GM19372 (cell line): ENCODE measurements at regions not wholly inside any gene's neighbourhood (a gene's known extent, or its start where the extent isn't known, plus 50 kb on each side); places are given as distances from the start of the nearest gene placed in this dataset.
"Not testable (repeated sequence)": the region's sequence is repeated elsewhere in the genome, so short reads cannot be mapped to it uniquely, and the experiment has no call there.

Source experiments
- ATAC-seq: cut with Tn5 transposase; IDR thresholded peaks from one replicate; pipeline ENCODE4 v1.9.1; 2021; ENCODE audit warnings: mild to moderate bottlenecking, low read depth, moderate library complexity; ENCODE audit not compliant: unreplicated experiment

GRCh38 chr2:35651688-35652323, 703.8 kb upstream of the CRIM1 start:
- no peak for ATAC-seq

DNA sequence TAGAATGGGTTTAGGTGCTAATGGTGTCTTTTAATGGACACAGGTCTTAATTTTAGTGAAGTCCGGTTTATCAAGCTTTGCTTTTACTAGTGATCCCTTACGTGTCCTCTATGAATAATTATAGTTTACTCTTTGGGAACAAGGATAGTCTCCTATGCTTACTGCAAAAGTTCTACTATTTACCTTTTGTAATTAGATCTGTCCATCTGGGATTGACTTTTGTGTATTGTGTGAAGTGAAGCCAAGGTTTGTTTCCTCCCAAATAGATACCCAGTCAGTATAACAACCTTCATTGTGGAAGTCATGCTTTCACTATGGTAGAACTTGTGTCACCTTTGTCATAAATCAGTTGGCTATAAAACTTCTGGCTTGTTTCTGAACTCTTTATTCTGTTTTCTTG, 740.9 kb upstream of the CRIM1 start:
- no peak for ATAC-seq

GRCh38 chr2:35606394-35606793, 749.2 kb upstream of the CRIM1 start:
- ATAC-seq, result no peak

GRCh38 chr2:35598310-35598709, 757.3 kb upstream of the CRIM1 start:
- no peak for ATAC-seq

GRCh38 chr2:35591886-35592285, 763.7 kb upstream of the CRIM1 start:
- ATAC-seq, result no peak

DNA sequence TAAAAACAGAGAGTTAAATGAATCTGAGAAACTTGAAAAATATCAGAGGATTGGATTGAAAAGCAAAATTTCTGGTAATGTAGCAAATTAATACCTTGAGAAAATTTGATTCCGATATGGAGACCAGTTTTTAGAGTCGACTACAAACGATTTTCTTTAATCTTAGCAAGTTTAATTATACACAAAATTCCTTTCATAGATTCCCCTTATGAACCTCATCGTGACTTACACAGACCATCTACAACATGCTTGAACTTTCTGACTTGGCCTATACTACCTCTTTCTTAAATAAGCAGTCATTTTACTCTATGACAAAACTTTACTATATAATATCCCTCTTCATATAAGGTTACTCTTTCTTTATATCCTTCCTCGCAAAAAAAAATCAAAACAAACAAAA, 769.6 kb upstream of the CRIM1 start:
- no peak for ATAC-seq

DNA sequence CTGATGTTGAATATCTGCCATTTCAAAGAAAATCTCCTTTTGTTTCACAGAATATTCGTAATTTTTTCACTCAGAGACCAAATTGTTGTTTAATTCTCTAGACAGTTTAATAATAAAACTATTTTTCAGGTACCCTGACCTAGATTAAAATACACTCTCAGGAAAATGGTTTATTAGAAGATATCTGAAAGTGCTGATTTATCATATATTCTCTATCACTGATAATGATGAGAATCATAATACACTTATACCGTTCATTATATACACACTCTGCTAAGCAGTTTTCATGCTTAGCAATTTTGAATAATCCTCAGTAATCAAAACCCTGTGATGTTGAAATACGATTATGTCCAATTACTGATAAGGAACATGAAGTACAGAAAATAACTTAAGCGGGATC, 772.9 kb upstream of the CRIM1 start:
- no peak for ATAC-seq

DNA sequence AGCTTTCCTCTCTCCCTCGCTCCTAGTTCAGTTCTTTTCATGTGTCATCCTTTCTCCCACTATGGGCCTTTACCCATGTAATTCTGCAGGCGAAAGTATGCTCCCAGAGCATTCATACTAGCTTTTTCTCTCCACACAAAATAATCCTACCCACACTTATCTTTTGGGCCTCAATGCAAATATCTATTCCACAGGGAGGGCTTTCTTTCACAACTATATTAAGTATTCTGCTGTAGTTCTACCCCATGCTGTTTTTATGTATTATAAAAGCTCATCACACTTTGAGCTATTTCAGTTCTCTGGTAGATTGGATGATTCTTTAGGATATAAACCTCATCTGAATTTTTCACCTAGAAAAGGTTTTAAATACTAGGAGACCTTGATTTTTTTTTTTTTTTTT, 774.6 kb upstream of the CRIM1 start:
- ATAC-seq, result no peak

DNA sequence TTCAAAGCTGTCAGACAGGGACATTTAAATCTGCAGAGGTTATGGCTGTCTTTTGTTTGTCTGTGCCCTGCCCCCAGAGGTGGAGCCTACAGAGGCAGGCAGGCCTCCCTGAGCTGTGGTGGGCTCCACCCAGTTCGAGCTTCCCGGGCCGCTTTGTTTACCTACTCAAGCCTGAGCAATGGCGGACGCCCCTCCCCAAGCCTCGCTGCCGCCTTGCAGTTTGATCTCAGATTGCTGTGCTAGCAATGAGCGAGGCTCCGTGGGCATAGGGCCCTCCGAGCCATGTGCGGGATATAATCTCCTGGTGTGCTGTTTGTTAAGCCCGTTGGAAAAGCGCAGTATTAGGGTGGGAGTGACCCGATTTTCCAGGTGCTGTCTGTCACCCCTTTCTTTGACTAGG, 787.0 kb upstream of the CRIM1 start:
- not testable (repeated sequence) for ATAC-seq

GRCh38 chr2:35562488-35562887, 793.1 kb upstream of the CRIM1 start:
- no peak for ATAC-seq

DNA sequence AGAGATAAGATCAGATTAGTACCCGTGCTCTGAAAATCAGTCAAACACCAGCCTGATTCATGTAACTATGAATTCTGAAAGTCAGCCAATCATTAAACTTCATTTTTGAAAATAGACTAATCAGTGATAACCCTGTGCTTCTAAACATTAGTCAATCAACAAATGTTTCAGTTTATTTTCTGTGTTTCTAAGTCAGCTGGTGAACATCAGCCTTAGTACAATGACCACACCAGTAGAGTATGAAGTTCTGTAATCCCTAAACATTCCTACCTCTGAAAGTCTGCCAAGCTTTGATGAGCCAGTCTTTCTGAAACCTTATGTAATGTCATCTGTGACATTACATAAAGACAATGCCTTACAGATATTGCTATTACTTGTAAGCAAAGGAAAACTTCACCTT, 807.4 kb upstream of the CRIM1 start:
- no peak for ATAC-seq

GRCh38 chr2:35545301-35545700, 810.3 kb upstream of the CRIM1 start:
- no peak for ATAC-seq

DNA sequence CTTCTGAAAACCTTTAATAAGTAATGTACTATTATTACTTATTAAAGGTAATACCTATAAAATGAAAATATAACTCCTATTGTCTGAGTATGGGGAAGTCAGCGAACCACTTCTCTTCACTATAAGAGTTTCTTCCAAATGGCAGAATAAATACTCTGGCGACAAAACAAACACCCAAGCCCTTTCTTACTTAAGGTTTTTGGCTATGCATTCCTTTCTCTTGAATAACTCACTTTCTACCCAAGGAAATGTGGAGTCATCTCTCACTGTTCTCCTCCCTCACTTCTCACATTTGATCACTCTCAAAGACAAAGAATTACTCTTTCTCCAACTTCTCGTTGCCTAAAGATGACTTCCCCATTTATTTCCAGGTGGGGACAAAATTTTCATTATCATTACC, 816.8 kb upstream of the CRIM1 start:
- ATAC-seq, result no peak

GRCh38 chr2:35530615-35531135, 824.9 kb upstream of the CRIM1 start:
- no peak for ATAC-seq

GRCh38 chr2:35526741-35527140, 828.8 kb upstream of the CRIM1 start:
- no peak for ATAC-seq

GRCh38 chr2:35522450-35522849, 833.1 kb upstream of the CRIM1 start:
- ATAC-seq, result no peak

GRCh38 chr2:35510636-35511035, 844.9 kb upstream of the CRIM1 start:
- no peak for ATAC-seq

DNA sequence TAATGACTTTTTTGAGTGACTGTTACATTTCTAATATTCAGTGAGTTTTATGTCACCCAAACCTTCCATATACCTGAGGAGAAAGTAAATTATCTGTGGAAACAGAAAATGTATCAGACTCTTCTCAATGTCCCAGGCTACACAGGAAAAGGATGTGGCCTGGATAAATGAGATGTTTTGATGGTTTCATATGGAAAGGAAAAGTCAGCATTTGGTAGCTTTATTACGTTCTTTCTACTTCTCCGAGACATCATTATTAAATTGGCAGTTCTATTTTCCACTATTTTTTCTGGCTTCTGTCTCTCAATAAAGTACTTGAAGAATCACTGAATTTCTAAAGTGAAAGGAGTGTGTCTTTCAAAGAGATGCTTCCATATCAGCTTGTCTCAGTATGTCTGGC, 847.0 kb upstream of the CRIM1 start:
- no peak for ATAC-seq

- no peak for ATAC-seq
These were observed 851.2 kb upstream of the CRIM1 start for GRCh38 chr2:35504419-35504818.

- no peak for ATAC-seq
These were observed 851.8 kb upstream of the CRIM1 start for GRCh38 chr2:35503738-35504199.

- no peak for ATAC-seq
These were observed 852.3 kb upstream of the CRIM1 start for GRCh38 chr2:35503311-35503710.

DNA sequence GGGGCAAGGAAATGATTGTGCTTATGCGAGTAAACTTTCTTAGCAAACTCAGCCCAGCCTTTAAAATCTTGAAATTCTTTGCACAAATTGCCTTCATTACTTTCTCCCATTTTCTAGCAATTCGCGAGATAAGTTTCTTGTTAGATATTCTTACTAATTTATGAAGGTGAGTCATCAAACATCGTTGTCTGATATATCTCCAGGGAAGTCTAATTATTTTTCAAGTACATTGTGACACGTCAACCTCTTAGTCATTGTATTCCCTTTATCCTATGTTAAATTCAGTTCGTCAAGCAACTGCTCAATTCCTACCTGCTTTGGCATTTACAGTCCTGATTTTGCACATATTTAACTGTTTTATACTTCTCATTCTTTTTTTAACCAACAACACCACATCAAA, 854.5 kb upstream of the CRIM1 start:
- no peak for ATAC-seq

DNA sequence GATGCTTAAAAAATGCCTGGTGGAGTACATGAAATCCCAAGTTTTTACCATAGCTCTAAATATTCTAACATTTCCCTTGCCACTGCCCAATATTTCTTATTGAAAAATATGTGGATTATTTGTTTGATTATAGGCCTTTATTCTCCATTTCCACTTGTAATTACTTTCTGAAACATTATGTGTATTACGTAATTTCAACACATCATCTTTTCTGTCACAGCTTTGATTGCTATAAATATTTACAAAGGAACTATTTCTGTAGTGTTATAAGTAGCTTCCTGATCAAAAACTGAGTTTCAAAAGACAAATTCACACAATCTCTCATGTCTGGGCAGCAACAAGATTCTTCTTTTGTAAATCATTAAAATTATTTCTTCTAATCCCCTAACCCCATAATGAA, 859.6 kb upstream of the CRIM1 start:
- no peak for ATAC-seq
